Stimulated activated CD4-positive, alpha-beta T cell treated with anti-CD3 and anti-CD28 coated beads, Interleukin-1b, Interleukin-23, amount 100 ng/mL, for 1 hour (primary cell): ENCODE measurements at regions not wholly inside any gene's neighbourhood (a gene's known extent, or its start where the extent isn't known, plus 50 kb on each side); places are given as distances from the start of the nearest gene placed in this dataset.
"Not testable (repeated sequence)": the region's sequence is repeated elsewhere in the genome, so short reads cannot be mapped to it uniquely, and the experiment has no call there.

Experiments used
- DNase-seq, 2 donors: peaks; one replicate each; pipeline ENCODE4 v3.0.0-alpha.2; 2020; ENCODE audit warnings: low read depth in 2 of 2

DNA sequence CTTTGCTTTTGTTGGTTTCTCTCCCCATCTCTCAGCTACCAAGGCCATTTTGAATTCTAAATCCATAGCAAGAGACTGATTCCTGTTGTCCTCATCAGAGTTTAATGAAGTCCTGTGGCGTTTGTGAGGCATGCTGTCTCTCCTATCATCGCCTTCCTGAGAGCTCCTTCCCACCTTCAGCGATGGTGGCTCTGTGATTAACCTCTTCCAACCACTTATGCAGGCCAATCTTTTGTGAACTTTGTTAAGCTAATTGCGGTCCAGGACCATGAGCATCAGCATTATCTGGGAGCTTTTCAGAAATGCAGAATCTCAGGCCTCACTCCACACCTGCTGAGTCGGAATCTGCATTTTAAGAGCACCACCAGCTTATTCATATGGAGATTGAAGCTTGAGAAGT, 272.5 kb upstream of the CDYL start:
- no peak for DNase-seq

DNA sequence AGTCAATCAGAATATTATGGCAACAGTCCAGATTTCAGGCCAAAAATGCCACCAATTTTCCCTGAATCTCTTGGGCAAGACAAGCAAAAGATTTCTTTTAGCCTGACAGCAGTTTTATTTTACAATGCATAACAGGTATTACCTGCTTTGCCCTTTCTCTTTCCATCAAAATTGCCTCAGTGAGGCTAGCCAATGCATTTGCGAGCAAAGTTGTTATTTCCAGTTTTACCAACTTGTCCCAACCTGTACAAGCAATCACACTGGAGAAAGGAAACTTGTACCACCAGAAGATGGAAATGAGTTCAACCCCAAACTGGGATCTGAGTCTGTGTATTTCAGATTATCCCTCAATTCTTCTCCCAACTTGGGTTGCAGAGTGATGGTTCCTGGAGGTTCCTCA, 279.9 kb upstream of the CDYL start:
- DNase-seq = no peak

DNA sequence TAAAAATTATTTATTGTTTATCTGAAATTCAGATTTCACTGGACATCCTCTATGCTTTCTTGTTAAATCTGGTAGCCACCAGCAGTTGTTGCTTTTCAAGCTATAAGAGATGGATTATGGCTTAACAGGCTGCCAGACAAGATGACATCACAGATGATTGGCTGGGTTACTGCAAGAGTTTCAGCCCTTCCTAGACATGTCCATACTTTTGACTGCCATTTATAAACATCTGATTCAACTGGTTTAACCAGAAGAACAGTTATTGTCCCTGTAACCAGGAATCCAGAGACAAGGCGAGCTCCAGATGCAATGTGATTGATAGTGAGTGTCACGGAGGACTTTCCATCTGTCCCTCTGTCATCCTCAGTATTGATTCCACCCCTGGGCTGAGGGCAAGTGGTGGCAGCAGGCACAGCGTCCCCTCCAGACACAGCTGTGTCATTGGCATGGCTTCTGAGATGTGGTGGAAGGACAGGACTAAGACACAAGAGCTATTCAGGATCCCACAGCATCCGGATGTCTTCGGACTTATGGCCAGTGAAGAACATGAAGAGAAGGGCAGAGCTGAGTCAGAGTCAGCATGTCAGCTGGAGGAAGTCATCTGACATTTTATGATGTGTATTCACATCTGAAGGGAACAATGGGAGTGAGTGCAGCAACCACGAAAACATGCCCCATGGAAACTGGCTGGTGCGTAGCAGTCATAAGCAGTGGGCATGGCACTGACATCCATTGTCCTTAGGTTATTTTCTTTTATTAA, 284.5 kb upstream of the CDYL start:
- no peak for DNase-seq

DNA sequence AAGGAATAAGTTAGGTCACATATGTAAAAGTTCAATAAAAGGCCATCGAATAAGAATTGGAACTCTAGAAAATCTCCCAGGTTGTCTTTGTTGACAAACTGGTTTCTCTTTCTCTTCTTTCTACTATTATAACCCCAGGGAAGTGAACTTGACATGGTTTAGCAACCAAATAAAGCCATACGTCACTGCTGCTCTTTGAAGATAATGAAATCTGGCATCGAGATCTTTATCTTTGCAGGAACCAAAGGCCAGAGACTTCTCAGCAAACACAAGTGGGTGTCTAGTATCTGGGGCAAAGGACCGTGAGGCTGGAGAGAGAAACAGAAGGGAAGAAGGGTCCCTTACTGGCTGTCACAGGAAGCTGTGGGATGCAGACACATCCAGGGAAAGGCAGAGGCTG, 286.7 kb upstream of the CDYL start:
- DNase-seq = no peak

DNA sequence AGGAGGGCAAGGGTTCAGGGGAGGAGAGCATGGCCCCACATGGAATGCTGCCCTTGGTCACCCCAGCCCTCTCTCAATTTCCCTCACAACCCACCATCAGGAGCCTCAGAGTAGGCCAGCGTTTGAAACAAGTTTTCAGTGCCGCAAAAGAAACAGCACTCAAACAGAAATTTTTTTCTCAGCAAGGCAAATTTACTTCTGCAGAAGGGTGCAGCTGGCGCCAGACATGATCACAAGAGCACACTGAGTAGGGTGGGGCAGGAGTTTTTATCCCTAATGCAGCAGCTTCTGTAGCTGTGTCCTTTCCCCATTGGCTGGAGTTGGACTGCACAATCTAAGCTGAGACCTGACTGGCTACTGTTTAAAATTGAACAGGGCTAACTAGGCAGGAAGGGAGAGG, 287.8 kb upstream of the CDYL start:
- DNase-seq = no peak

DNA sequence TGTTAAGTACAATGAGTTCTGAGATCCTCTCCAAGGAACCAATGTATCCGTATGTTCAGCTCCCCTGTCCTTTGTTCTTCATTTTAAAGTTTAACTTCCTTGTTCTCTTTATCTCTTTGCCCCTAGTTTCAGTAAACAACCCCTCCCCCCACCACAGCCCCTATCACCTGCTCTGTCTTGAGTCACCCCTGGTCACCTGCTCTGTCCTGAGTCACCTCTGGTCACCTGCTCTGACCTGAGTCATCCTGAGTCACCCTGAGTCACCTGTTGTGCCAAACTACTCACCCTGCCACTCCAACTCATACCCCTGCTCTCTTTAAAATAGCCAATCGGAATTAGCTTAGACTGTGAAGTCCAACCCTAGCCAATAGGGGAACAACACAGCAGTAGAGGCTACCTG, 288.7 kb upstream of the CDYL start:
- no peak for DNase-seq

DNA sequence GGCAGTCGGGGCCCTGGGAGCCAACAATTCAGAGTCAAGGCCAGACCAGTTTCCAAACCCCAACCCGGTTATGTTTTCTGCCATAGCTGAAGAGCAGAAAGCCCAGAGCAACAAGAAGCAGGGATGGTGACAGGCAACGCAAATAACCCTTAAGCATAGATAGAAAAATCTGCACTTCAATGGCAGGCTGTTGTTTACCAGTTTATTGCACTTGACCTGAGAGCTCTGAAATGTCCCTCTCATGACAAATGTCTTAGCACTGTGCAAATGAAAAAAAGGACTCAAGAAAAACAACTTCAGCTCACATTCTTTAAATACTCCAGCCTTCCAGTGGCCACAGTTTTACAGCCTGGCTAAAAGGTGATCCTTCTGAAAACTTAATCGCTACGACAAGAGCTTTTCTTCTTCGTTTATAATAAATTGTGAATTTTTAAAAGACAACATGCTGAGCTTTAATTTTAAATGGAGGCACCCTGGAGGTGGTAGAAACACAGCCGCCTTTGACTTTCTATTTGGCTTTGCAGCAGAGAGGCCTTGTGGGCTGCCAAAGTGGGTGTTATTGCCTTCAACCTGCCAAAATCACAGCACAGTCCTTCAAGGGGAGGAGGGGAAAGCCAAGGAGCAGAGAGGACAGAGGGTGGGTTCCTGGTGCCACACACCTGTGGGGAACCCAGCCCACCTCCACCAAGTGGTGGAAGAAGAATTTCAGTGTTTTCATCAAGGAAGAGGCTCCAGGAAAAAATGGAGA, 289.5 kb upstream of the CDYL start:
- DNase-seq = no peak

DNA sequence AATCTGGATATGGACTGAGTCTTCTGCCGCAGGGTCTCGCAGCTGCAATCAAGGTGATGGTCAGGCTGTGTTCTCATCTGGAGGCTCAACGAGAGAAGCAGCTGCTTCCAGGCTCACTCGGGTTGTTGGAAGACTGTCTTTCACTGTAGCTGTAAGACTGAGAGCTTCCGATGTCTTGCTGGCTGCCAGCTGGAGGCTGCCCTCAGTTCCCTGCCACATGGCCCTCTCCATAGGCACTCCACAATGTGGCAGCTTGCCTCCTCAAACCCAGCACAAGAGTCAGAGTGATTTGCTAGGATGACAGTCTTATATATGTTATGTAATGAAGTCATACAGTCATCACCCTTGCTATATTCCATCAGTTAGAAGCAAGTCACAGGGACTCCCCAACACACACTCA, 290.5 kb upstream of the CDYL start:
- DNase-seq = no peak

DNA sequence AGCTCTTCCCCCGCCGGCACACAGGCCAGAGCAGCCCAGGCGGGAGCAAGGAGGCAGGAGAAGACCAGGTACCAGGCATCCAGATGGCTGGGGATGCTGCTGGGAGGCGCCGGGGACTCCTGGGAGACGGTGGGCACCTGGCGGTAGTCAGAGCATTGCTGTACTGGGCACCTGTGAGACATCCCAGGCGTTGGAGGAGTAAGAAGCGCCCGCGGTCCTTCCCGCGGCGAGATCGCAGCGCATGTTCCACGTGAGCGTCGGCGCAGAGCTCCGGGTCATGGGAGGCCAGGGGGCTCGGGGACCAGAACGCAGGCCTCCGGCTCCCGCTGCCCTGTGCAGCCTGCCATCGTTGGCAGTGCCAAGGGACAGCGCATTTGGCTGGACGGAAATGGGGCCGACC, 293.7 kb upstream of the CDYL start:
- DNase-seq = no peak

DNA sequence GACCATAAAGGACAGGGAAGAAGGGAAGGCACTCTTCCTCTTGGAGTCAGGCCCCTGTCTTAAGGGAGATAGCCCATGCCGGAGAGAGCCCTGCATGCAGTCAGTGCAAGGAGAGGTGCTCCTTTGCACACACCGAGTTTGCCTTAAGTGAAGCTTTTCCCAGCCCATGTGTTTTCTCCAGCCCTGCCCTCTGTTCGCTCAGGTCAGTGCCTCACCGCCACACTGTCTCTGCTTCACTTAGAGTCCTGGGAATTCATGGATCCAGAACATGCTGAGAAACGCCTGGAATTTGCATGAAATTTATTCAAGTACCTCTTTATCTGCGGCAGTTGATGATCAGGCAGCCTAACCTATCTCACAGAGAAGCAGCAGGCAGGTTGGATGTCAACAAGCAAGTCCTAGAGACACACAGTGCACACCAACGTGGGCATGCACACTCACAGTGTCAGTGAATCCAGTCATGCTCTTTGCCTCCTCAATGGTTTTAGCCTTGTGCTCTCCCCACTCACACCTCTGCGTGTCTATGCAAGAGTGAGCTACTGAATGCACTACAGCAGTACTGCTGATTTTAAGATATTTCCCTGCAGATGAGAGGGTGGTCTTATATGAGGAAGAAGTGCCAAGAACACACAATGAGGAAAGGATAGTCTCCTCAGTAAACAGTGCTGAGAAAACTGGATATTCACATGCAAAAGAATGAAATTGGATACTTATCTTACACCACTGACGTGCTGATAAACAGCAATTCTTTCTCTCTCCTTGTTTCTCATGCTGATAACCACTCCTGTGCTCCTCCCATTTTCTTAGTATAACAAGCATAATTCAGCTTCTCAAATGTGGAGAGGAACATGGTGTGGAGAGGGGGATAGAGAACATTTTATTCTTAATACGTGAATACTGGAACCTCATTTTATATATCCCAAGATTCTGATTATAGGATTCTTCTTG, 295.1 kb upstream of the CDYL start:
- no peak for DNase-seq

DNA sequence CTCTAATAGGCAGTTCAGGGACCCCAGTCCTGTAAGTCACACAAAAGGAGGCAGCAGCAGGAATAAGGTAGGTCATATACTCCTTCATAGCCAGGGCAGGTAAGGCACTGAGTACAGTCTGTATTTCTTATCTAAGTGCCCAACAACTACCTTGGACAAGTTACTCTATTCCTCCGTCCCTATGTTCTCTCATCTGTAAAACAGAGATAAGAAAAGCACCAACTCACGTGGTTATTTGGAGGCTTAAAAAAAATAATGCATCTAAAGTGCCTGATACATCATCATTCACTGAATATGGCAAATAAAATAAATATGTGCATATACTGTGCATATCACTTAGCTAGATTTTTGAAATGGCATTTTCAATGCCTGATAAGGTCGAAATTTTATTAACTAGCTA, 298.1 kb upstream of the CDYL start:
- no peak for DNase-seq

DNA sequence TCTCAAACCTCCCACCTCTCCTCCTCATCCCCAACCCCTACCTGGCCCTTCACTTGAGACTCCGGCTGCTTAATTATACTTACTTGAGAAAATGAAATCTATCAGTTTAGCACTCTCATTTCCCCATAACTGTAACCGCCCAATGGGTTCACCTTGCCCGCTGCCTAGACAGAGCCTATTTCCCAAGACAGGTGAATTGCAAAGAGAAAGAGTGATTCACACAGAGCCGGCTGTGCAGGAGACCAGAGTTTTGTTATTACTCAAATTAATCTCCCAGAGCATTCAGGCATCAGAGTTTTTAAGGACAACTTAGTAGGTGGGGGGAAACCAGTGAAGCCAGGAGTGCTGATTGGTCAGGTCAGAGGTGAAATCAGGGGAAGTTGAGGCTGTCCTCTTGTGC, 301.4 kb upstream of the CDYL start:
- no peak for DNase-seq

DNA sequence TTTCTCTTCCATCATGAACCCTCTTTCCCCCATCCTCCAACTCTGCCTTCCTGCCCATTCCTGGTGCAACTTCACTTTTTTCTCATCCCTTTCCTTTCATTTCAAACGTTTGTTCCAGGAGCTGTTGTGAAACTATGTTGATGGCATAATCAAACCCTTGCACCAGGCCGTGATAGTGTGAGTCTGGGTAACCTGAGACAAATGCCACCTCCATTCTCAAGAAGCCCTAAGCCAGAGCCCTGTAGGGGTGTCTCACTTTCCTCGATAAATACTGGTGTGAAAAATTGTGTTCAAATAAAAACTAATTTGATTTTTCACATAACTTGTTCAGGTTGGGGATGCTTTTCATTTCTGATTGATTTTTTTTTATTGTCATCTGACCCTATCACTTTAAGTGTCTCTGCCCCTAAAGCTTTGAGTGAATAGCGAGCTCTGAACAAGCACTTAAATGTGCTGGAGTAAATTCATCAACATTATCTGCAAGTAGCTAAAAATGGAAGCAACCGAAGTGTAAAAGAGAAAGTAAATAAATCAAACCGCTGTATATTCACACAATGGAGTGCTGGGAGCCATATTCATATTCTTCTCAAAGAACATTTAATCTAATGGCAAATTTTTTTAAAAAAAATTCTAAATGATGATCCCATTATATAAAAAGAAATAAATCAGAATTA, 303.1 kb upstream of the CDYL start:
- no peak for DNase-seq

DNA sequence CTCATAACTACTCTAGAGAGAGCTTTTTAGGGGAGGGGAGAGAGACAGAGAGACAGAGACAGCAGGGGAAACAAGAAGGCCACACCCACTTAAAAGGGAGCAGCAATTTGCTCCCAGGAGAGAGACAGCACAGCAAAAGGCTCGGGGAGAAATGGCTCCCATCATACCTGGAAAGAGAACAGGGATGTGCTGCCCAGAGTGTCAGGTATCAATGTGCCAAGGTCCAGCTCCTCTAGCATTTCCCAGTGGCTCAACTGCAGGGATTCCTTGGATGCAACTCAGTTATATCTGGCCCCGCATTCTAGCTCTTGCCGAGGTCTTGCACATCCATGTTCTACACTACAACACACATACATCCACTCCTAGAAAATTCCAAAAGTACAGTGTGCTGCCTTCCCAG, 304.0 kb upstream of the CDYL start:
- DNase-seq = no peak

DNA sequence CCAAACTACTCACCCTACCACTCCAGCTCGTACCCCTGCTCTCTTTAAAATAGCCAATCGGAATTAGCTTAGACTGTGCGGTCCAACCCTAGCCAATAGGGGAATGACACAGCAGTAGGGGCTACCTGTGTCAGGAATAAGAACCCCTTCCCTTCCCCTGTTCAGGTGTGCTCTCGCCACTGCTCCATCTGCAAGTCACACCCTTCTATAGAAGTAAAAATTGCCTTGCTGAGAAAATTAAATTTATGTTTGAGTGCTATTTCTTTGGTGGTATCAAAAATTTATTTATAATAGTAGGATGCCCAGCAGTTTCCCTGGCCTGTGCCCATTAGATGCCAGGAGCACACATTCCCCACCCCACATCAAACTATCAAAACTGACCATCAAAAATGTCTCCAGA, 304.7 kb upstream of the CDYL start:
- DNase-seq = not testable (repeated sequence)

DNA sequence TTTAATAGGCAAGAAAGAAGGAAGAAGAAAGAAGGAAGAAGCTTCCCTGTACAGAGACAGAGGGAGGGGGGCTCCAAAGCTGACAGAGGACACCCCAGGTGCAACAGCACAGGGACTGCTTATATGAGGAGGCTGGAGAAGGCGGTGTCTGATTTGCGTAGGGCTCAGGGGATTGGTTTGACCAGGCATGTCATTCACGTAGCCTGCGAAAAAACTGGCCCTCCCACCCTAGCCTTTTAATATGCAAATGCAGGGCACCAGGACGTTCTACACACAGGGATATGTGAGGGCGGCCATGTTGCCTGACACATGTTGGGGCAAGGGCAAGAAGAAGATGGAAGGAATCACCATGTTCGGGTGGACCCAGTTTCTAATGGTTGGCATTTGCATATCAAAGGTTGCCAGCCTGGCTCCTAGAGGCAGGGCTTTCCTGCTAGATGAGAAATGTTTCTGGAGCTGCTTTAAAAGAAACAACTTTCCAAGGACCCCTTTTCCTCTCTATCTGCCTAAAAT, 305.4 kb upstream of the CDYL start:
- no peak for DNase-seq

DNA sequence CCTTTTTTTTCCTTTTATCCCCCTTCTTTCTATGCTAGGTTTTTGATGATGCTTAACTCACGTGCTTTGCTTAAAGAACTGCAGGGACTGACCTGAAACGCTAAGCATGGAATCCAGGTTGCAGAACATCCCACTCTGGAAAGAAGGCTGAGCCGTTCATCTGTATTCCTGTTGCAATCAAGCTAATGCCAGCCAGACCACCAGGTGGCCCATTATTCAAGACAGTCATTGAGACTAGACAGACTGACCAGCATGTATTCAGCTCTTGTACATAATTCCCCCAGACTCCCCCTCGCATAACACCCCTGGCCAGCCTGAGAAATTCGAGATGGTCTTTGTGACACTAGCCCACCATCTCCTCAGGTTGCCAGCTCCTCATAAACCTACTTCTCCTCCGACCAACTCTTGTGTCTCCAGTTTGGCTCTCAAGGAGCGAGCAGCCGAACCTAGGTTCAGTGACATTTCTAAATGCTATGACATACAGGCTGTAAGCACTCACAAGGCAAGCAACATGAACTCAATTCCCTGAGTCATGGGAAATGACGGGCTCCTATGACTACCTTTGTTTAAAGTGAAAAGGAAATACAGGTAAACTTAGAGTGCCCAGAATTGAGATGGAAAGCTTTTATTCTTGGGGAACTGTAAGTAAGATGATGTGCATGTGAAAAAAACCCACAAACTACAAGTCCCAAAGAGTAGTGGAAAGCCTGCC, 309.3 kb upstream of the CDYL start:
- DNase-seq = no peak

DNA sequence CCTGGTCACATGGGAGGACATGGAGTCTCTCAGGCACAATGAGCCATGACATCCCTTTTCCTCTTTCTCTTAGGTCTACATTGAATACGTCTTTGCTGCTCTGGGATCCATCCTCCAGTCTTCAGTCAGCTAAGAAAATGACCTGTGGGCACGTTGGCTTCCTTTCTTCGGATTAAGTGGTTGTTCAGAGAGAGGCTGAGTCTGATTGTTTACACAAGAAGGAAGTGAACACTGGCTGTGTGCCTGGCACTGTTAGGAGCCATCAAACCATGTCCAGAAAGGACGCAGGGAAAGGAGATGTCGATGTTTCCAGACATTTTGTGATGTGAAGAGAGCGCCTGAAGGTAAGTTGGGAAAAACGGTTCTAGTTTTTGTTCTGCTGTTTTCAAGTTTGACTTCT, 309.9 kb upstream of the CDYL start:
- no peak for DNase-seq

DNA sequence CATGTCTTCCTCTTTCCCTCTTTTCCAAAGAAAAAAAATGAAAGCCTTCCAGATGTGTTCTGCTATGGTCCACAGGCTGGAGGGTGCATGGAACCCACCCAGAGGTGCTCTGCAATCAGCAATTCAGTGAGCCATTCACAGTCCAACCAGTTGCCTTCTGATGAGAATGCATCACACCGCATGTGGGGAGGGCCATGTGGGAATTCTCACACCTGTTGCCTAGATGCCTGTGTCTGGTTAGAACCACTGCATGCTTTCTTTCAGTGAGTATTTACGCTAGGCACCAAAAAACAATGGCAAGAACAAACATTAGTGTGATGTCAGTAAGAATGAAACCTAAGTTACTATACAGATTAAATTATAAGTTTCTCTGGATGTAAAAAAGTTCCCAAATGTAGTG, 311.6 kb upstream of the CDYL start:
- no peak for DNase-seq

DNA sequence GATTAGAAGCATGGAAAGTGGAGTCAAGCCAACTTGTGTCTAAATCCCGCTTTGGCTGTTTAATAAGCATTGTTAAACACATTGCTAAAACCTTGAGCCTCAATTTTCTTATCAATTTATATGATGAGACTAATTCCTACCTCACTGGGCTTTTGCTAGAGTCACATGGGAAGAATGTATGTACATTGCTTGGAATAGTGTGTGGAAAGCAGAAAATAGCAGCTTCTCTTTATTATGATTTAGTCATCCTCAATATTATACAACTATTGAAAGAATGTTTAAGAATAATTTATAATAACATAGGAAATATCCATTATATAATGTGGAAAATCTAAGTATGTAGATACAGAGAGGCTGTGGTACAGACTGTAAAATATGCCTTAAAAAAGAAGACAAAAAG, 313.0 kb upstream of the CDYL start:
- no peak for DNase-seq
